ENCODE measurements at regions not wholly inside any gene's neighbourhood (a gene's known extent, or its start where the extent isn't known, plus 50 kb on each side); places are given as distances from the start of the nearest gene placed in this dataset.

DNA sequence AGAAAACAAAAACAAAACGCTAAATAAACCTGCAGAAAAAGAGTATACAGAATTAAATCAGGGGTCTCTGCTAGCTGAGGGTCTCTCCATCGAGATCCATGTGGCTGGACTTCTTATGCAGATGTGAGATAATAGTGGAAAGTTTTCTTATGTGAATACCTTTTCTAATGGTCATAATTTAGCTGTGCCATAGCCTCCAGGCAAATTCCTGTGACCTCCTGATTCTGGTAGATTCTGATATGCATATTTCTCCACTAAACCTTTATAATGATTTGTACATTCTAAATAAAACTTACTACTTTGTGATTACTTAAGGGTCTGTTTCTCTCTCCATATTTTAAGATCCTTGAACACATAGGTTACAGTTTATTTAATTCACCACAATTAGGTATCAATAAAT is 1002.6 kb downstream of the GALC start:
- Histone ChIP-seq H3K9me3 (replicated peaks; ENCODE audit: control insufficient read depth, insufficient read depth, low read length) (no peaks in the 10 kb centered on the region), H3K79me2 (ENCODE audit: control insufficient read depth, insufficient read depth, low read length) (no peaks in the 10 kb centered on the region), H4K20me1 (ENCODE audit: control insufficient read depth, insufficient read depth) (no peaks in the 10 kb centered on the region), H3K36me3 (ENCODE audit: control insufficient read depth in 2 of 2, insufficient read depth in 2 of 2, low read length in 1 of 2) (no peaks in the 10 kb centered on the region), H3K27ac (ENCODE audit: control insufficient read depth, insufficient read depth) (no peak overlapping the region), H3K4me1 (ENCODE audit: control insufficient read depth, insufficient read depth, low read length) (no peaks in the 10 kb centered on the region), H3K9ac (ENCODE audit: control insufficient read depth, insufficient read depth, low read length) (no peak overlapping the region), H3K4me3 (no peak overlapping the region), H2AFZ (ENCODE audit: control insufficient read depth, low read depth, low read length) (no peak overlapping the region), H3K27me3 (replicated peaks in 1 of 2; ENCODE audit: control insufficient read depth in 2 of 2, insufficient read depth in 2 of 2, low read length in 1 of 2) (no peaks in the 10 kb centered on the region), H3K4me2 (ENCODE audit: control insufficient read depth, insufficient read depth) (no peak overlapping the region)
- BruUV-seq (replicated peaks): no TSS peak
- ATAC-seq (no peak), DNase-seq (ENCODE audit: low read depth, low spot score) (no peak), FAIRE-seq (no peak)
- TF ChIP-seq SP1 (IDR thresholded peaks at IDR 0.05; ENCODE audit: low read depth, low read length) (no peak), ZSCAN29 (IDR thresholded peaks at IDR 0.05) (no peak), LARP7 (IDR thresholded peaks at IDR 0.05) (no peak), GATAD2B (conservative IDR thresholded peaks at IDR 0.05; ENCODE audit: low read depth) (no peak), SIX5 (IDR thresholded peaks at IDR 0.05; ENCODE audit: low read depth, low read length, severe bottlenecking) (no peak), PAX8 (IDR thresholded peaks at IDR 0.05) (no peak), ETV6 (conservative IDR thresholded peaks at IDR 0.05 in 1 of 2, IDR thresholded peaks at IDR 0.05 in 1 of 2; ENCODE audit: borderline replicate concordance in 1 of 2, low read depth in 1 of 2) (no peak), SPI1 (IDR thresholded peaks at IDR 0.05; ENCODE audit: borderline replicate concordance, insufficient read depth, low read depth, low read length) (no peak), SRF (IDR thresholded peaks at IDR 0.05; ENCODE audit: low read depth in 2 of 2, low read length in 2 of 2) (no peak), RAD21 (IDR thresholded peaks at IDR 0.05; ENCODE audit: insufficient read depth, low read depth, low read length) (no peak), ZNF217 (IDR thresholded peaks at IDR 0.05) (no peak), NR2F1 (conservative IDR thresholded peaks at IDR 0.05) (no peak), CBX5 (IDR thresholded peaks at IDR 0.05; ENCODE audit: low read depth) (no peak), KAT2A (conservative IDR thresholded peaks at IDR 0.05; ENCODE audit: control insufficient read depth, low read depth, low read length) (no peak)
- TF ChIP-seq, protein P1, sequence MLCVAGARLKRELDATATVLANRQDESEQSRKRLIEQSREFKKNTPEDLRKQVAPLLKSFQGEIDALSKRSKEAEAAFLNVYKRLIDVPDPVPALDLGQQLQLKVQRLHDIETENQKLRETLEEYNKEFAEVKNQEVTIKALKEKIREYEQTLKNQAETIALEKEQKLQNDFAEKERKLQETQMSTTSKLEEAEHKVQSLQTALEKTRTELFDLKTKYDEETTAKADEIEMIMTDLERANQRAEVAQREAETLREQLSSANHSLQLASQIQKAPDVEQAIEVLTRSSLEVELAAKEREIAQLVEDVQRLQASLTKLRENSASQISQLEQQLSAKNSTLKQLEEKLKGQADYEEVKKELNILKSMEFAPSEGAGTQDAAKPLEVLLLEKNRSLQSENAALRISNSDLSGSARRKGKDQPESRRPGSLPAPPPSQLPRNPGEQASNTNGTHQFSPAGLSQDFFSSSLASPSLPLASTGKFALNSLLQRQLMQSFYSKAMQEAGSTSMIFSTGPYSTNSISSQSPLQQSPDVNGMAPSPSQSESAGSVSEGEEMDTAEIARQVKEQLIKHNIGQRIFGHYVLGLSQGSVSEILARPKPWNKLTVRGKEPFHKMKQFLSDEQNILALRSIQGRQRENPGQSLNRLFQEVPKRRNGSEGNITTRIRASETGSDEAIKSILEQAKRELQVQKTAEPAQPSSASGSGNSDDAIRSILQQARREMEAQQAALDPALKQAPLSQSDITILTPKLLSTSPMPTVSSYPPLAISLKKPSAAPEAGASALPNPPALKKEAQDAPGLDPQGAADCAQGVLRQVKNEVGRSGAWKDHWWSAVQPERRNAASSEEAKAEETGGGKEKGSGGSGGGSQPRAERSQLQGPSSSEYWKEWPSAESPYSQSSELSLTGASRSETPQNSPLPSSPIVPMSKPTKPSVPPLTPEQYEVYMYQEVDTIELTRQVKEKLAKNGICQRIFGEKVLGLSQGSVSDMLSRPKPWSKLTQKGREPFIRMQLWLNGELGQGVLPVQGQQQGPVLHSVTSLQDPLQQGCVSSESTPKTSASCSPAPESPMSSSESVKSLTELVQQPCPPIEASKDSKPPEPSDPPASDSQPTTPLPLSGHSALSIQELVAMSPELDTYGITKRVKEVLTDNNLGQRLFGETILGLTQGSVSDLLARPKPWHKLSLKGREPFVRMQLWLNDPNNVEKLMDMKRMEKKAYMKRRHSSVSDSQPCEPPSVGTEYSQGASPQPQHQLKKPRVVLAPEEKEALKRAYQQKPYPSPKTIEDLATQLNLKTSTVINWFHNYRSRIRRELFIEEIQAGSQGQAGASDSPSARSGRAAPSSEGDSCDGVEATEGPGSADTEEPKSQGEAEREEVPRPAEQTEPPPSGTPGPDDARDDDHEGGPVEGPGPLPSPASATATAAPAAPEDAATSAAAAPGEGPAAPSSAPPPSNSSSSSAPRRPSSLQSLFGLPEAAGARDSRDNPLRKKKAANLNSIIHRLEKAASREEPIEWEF (IDR thresholded peaks at IDR 0.05; ENCODE audit: insufficient replicate concordance, low read depth, low read length): no peak
- TF ChIP-seq, protein P2, sequence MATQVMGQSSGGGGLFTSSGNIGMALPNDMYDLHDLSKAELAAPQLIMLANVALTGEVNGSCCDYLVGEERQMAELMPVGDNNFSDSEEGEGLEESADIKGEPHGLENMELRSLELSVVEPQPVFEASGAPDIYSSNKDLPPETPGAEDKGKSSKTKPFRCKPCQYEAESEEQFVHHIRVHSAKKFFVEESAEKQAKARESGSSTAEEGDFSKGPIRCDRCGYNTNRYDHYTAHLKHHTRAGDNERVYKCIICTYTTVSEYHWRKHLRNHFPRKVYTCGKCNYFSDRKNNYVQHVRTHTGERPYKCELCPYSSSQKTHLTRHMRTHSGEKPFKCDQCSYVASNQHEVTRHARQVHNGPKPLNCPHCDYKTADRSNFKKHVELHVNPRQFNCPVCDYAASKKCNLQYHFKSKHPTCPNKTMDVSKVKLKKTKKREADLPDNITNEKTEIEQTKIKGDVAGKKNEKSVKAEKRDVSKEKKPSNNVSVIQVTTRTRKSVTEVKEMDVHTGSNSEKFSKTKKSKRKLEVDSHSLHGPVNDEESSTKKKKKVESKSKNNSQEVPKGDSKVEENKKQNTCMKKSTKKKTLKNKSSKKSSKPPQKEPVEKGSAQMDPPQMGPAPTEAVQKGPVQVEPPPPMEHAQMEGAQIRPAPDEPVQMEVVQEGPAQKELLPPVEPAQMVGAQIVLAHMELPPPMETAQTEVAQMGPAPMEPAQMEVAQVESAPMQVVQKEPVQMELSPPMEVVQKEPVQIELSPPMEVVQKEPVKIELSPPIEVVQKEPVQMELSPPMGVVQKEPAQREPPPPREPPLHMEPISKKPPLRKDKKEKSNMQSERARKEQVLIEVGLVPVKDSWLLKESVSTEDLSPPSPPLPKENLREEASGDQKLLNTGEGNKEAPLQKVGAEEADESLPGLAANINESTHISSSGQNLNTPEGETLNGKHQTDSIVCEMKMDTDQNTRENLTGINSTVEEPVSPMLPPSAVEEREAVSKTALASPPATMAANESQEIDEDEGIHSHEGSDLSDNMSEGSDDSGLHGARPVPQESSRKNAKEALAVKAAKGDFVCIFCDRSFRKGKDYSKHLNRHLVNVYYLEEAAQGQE (IDR thresholded peaks at IDR 0.05; ENCODE audit: low read depth, low read length): no peak
- TF ChIP-seq, protein P3, sequence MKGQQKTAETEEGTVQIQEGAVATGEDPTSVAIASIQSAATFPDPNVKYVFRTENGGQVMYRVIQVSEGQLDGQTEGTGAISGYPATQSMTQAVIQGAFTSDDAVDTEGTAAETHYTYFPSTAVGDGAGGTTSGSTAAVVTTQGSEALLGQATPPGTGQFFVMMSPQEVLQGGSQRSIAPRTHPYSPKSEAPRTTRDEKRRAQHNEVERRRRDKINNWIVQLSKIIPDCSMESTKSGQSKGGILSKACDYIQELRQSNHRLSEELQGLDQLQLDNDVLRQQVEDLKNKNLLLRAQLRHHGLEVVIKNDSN (IDR thresholded peaks at IDR 0.05; ENCODE audit: borderline replicate concordance, extremely low read length, insufficient read depth, low read depth, low read length): no peak
- POLR2A ChIA-PET: no interaction called here
- CTCF ChIA-PET: no interaction called here
- in situ Hi-C loops (cut with MboI) (no loop called here), intact Hi-C loops (cut with micrococcal nuclease; ENCODE audit: unreplicated experiment) (no loop called here)
- 0% methylated on average over 2 of the region's 2 CpGs for WGBS (ENCODE audit: insufficient coverage, insufficient replicate concordance, low lambda C conversion rate, missing lambda C conversion rate)
- SMC1A ChIA-PET (ENCODE audit: uncharacterized antibody, unreplicated experiment): no interaction called here
- RAD21 ChIA-PET (ENCODE audit: unreplicated experiment): no interaction called here
